GM12878 (cell line): ENCODE measurements at regions not wholly inside any gene's neighbourhood (a gene's known extent, or its start where the extent isn't known, plus 50 kb on each side); places are given as distances from the start of the nearest gene placed in this dataset.

Experiments used
- ATAC-seq: fragments of 200-7000 bp; cut with Tn5 transposase; 3 replicates; pipeline ENCODE4 v1.9.1; 2020; ENCODE audit warnings: mild to moderate bottlenecking, moderate library complexity
- BruUV-seq: library from RNA; stranded (reverse); fragments of 400-500 nt; replicated peaks from 2 replicates; lab custom pipeline; 2021; lab: Mats Ljungman, UMichigan
- CTCF ChIA-PET: fragments of 300-600 bp; sonication (Branson Sonifier 250); formaldehyde crosslinking; extraction: SDS; loops from one replicate; lab custom pipeline; 2021; ENCODE audit warnings: inconsistent platforms; lab: Yijun Ruan, JAX
- POLR2A ChIA-PET: fragments of 350-600 bp; formaldehyde crosslinking; extraction: SDS; loops from one replicate; lab custom pipeline; 2021; ENCODE audit warnings: inconsistent platforms; lab: Charles Lee
- RAD21 ChIA-PET: fragments of 300-600 bp; sonication (Branson Sonifier 250); formaldehyde crosslinking; loops from one replicate; lab custom pipeline; 2023; ENCODE audit warnings: antibody characterized with exemption; ENCODE audit not compliant: unreplicated experiment; lab: Charles Lee
- SMC1A ChIA-PET: fragments of 300-600 bp; sonication (Branson Sonifier 250); formaldehyde crosslinking; loops from one replicate; lab custom pipeline; 2023; ENCODE audit not compliant: unreplicated experiment, uncharacterized antibody; lab: Charles Lee
- DNase-seq: peaks from one replicate; pipeline ENCODE4 v3.0.0-alpha.2; 2011; ENCODE audit warnings: low read depth, low spot score
- FAIRE-seq: peaks from 3 replicates; lab custom pipeline; 2011; peaks lifted over from hg19 to GRCh38; lab: Jason Lieb, UNC
- H2AFZ ChIP-seq: 2 replicates; pipeline ENCODE4 v1.6.0; 2011; ENCODE audit warnings: low read depth, low read length, control low read depth; ENCODE audit not compliant: control insufficient read depth
- H3K27ac ChIP-seq: 2 replicates; pipeline ENCODE4 v1.5.1; 2011; ENCODE audit warnings: control low read depth; ENCODE audit not compliant: control insufficient read depth, insufficient read depth
- H3K27me3 ChIP-seq, 2 experiments: replicated peaks in 1 of 2; 2 replicates each; pipeline versions ENCODE4 v1.6.0 to v1.6.1; 2011; ENCODE audit warnings: low read length in 1 of 2; ENCODE audit not compliant: control insufficient read depth in 2 of 2, insufficient read depth in 2 of 2
- H3K36me3 ChIP-seq, 2 experiments: 2 replicates each; pipeline ENCODE4 v1.5.1; 2011; ENCODE audit warnings: low read length in 1 of 2; ENCODE audit not compliant: control insufficient read depth in 2 of 2, insufficient read depth in 2 of 2
- H3K4me1 ChIP-seq: 2 replicates; pipeline ENCODE4 v1.6.1; 2011; ENCODE audit warnings: mild to moderate bottlenecking, low read length, moderate library complexity, mixed read lengths; ENCODE audit not compliant: control insufficient read depth, insufficient read depth
- H3K4me2 ChIP-seq: 2 replicates; pipeline ENCODE4 v1.6.0; 2011; ENCODE audit warnings: control low read depth; ENCODE audit not compliant: control insufficient read depth, insufficient read depth
- H3K4me3 ChIP-seq: fragments of 200-600 bp; sonication (generic); 2 replicates; pipeline ENCODE4 v1.5.1; 2016
- H3K79me2 ChIP-seq: 2 replicates; pipeline ENCODE4 v1.6.0; 2011; ENCODE audit warnings: low read length; ENCODE audit not compliant: control insufficient read depth, insufficient read depth
- H3K9ac ChIP-seq: 2 replicates; pipeline ENCODE4 v1.8.0; 2011; ENCODE audit warnings: low read length, control low read depth, mixed read lengths; ENCODE audit not compliant: control insufficient read depth, insufficient read depth
- H3K9me3 ChIP-seq: replicated peaks from 3 replicates; pipeline ENCODE4 v1.5.1; 2011; ENCODE audit warnings: mild to moderate bottlenecking, low read length; ENCODE audit not compliant: control insufficient read depth, insufficient read depth
- H4K20me1 ChIP-seq: 2 replicates; pipeline ENCODE4 v1.6.0; 2011; ENCODE audit not compliant: control insufficient read depth, insufficient read depth
- CBX3 ChIP-seq: fragments of 200-600 bp; sonication (generic); IDR thresholded peaks from 2 replicates; pipeline ENCODE4 v1.6.1; 2016; ENCODE audit warnings: low read depth, borderline replicate concordance
- CBX5 ChIP-seq: sonication (generic); IDR thresholded peaks from 2 replicates; pipeline ENCODE4 v1.6.1; 2016; ENCODE audit warnings: low read depth, moderate library complexity, mild to moderate bottlenecking, inconsistent platforms
- FOXK2 ChIP-seq: fragments of 450-650 bp; IDR thresholded peaks from 2 replicates; pipeline ENCODE4 v1.6.1; 2017; ENCODE audit warnings: mild to moderate bottlenecking, moderate library complexity
- HDAC2 ChIP-seq: fragments of 200-600 bp; sonication (generic); IDR thresholded peaks from 2 replicates; pipeline ENCODE4 v1.6.1; 2017
- HDAC6 ChIP-seq: fragments of 200-600 bp; sonication (generic); IDR thresholded peaks from one replicate; pipeline ENCODE4 v1.8.0; 2017; ENCODE audit warnings: antibody characterized with exemption; ENCODE audit not compliant: unreplicated experiment
- IKZF2 ChIP-seq, 2 experiments: fragments of 450-650 bp; IDR thresholded peaks; 2 replicates each; pipeline ENCODE4 v1.6.1; 2017; ENCODE audit warnings: mild to moderate bottlenecking in 2 of 2, moderate library complexity in 2 of 2
- RELB ChIP-seq: fragments of 450-650 bp; IDR thresholded peaks from 2 replicates; pipeline ENCODE4 v1.6.1; 2017; ENCODE audit warnings: low read depth, mild to moderate bottlenecking, moderate library complexity
- RUNX3 ChIP-seq: IDR thresholded peaks from 2 replicates; pipeline ENCODE4 v1.6.1; 2012; ENCODE audit warnings: low read length, inconsistent platforms
- SMARCA5 ChIP-seq: fragments of 450-650 bp; IDR thresholded peaks from 2 replicates; pipeline ENCODE4 v1.6.1; 2017; ENCODE audit warnings: mild to moderate bottlenecking
- TCF7 ChIP-seq: IDR thresholded peaks from 2 replicates; pipeline ENCODE4 v1.6.1; 2014; ENCODE audit warnings: antibody characterized with exemption, borderline replicate concordance
- ZBTB40 ChIP-seq: fragments of 450-650 bp; IDR thresholded peaks from 2 replicates; pipeline ENCODE4 v1.6.1; 2016; ENCODE audit warnings: mild to moderate bottlenecking, moderate library complexity, borderline replicate concordance
- ZNF384 ChIP-seq: IDR thresholded peaks from 2 replicates; pipeline ENCODE4 v1.6.1; 2012; ENCODE audit warnings: low read depth, mild to moderate bottlenecking, low read length, improper control_type of control experiment, borderline replicate concordance
- WGBS: methylation state at CpG from one replicate; pipeline ENCODE4 v1.1.6; 2016; ENCODE audit warnings: low lambda C conversion rate; ENCODE audit not compliant: insufficient replicate concordance, insufficient coverage; ENCODE audit errors: missing lambda C conversion rate; 5-methylcytosine and 5-hydroxymethylcytosine counted together
- in situ Hi-C: fragments of 300-500 bp; cut with MboI; formaldehyde crosslinking; loops from 9 replicates; pipeline ENCODE4 v1.14.3; 2018; ENCODE audit warnings: mixed read lengths
- intact Hi-C: fragments of 100-400 bp; cut with micrococcal nuclease; formaldehyde crosslinking; loops from one replicate; pipeline ENCODE4 v1.14.2; 2022; ENCODE audit not compliant: unreplicated experiment

GRCh38 chr14:101008631-101009336 is 105.3 kb upstream of the RTL1 start (continued):
- TF ChIP-seq RELB (no peak), FOXK2 (no peak)

- ATAC-seq (no peak), DNase-seq (no peak), FAIRE-seq (no peak)
- H3K9ac ChIP-seq = no peak overlapping the region
- H3K9me3 ChIP-seq = no peaks in the 10 kb centered on the region; the same call in 2 of the 3 replicates
- H2AFZ ChIP-seq = no peak overlapping the region
- H3K79me2 ChIP-seq = no peaks in the 10 kb centered on the region
- H3K27me3 ChIP-seq = no peaks in the 10 kb centered on the region; a peak in 1 of 4 replicates
- POLR2A ChIA-PET = no interaction called here
- H4K20me1 ChIP-seq = no peaks in the 10 kb centered on the region
- 5% methylated on average over 5 of the region's 5 CpGs for WGBS
- CTCF ChIA-PET = no interaction called here
- SMC1A ChIA-PET = no interaction called here
- H3K36me3 ChIP-seq = no peaks in the 10 kb centered on the region
- 0 out of 2 replicates have a peak, but pooled peaks cover 4% of the 10 kb centered on the region for H3K4me1 ChIP-seq
- RAD21 ChIA-PET = no interaction called here
- intact Hi-C loops (no loop called here), in situ Hi-C loops (no loop called here)
- H3K27ac ChIP-seq = no peak overlapping the region
- H3K4me2 ChIP-seq = no peak overlapping the region
- BruUV-seq = no TSS peak
- no peak overlapping the region for H3K4me3 ChIP-seq
- TF ChIP-seq TCF7 = no peak
- TF ChIP-seq RELB = no peak
- TF ChIP-seq CBX3 = no peak
- no peak for TF ChIP-seq ZBTB40
- TF ChIP-seq ZNF384 = no peak
- no peak for TF ChIP-seq IKZF2 (IDR thresholded peaks at IDR 0.05)
- TF ChIP-seq HDAC6 = no peak
- TF ChIP-seq CBX5 = no peak
- no peak for TF ChIP-seq HDAC2
- TF ChIP-seq SMARCA5 = no peak
- TF ChIP-seq RUNX3 = no peak
These were observed 106.0 kb upstream of the RTL1 start for GRCh38 chr14:101009531-101009930.
